HFFc6 (cell line): ENCODE measurements at regions not wholly inside any gene's neighbourhood (a gene's known extent, or its start where the extent isn't known, plus 50 kb on each side); places are given as distances from the start of the nearest gene placed in this dataset.
"Not testable (repeated sequence)": the region's sequence is repeated elsewhere in the genome, so short reads cannot be mapped to it uniquely, and the experiment has no call there.

ENCODE experiments used
- DNase-seq: peaks from one replicate; pipeline ENCODE4 v3.0.0-alpha.2; 2018
- H3K27ac Mint-ChIP-seq: 2 replicates; pipeline ENCODE4 v1.8.0; 2020; ENCODE audit warnings: mild to moderate bottlenecking, mixed read lengths
- H3K27me3 Mint-ChIP-seq: 2 replicates; pipeline ENCODE4 v1.8.0; 2021; ENCODE audit warnings: mild to moderate bottlenecking, moderate library complexity, mixed read lengths; ENCODE audit not compliant: insufficient read depth
- H3K36me3 Mint-ChIP-seq: 2 replicates; pipeline ENCODE4 v1.8.0; 2021; ENCODE audit warnings: low read depth, mixed read lengths
- H3K4me1 Mint-ChIP-seq: 2 replicates; pipeline ENCODE4 v1.8.0; 2020; ENCODE audit warnings: low read depth, mixed read lengths
- H3K4me3 Mint-ChIP-seq: 2 replicates; pipeline ENCODE4 v1.8.0; 2020; ENCODE audit warnings: mild to moderate bottlenecking, moderate library complexity, mixed read lengths
- H3K9me3 Mint-ChIP-seq: 2 replicates; pipeline ENCODE4 v1.8.0; 2020; ENCODE audit warnings: mild to moderate bottlenecking, mixed read lengths
- CTCF ChIP-seq: fragments of 200-600 bp; sonication (generic); IDR thresholded peaks from 2 replicates; pipeline ENCODE4 v1.5.0; 2021; ENCODE audit warnings: antibody characterized with exemption, mild to moderate bottlenecking

- TF ChIP-seq CTCF = peak; percentile 78
- Mint-ChIP-seq H3K4me3 (no peak overlapping the region), H3K27ac (no peak overlapping the region), H3K27me3 (no peaks in the 10 kb centered on the region), H3K36me3 (no peaks in the 10 kb centered on the region), H3K9me3 (no peaks in the 10 kb centered on the region), H3K4me1 (no peaks in the 10 kb centered on the region)
- peak; percentile 65 for DNase-seq
These were observed 624.1 kb downstream of the ISL1 start for GRCh38 chr5:52007230-52007858.

DNA sequence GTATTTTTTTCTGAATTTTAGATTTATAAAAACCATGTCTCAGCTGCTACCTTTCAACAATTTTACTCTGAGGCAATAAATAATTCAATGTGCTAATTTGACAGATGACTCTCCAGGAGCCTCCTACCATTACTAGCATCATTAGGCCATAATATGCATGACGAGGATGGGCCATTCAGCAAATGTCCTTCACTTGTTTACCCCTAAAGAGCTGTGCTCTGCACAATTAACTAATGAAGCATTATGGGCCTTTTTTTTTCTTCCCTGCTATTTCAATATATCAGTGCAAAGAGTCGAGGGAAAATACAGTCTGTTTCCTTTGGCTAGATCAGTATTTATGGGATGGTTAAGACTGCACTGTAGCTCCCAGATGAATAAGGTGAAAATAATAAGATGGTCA is 627.2 kb downstream of the ISL1 start:
- Mint-ChIP-seq H3K27ac (no peak overlapping the region), H3K27me3 (no peaks in the 10 kb centered on the region), H3K9me3 (no peaks in the 10 kb centered on the region), H3K4me1 (no peaks in the 10 kb centered on the region), H3K4me3 (no peak overlapping the region), H3K36me3 (no peaks in the 10 kb centered on the region)
- TF ChIP-seq CTCF = no peak
- DNase-seq = no peak

DNA sequence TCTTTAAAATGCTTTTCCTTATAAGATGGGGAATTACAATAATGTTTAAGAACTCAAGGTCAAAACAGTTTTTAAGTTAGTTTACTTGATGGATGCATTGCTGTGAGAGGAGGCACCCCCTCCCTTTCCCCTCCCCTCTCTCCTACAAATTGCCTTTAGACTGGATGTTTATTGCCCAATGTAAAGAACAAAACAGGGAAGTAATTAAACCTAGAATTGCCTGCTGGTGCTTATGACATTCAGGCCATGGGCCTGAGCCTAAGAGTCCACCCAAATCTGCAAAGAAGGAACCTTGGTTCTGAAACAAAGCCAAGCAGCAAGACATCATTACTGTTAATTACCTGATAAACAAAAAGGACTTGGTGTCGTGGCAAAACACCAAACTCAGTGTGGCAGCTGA is 630.3 kb downstream of the ISL1 start:
- Mint-ChIP-seq H3K36me3 (no peaks in the 10 kb centered on the region), H3K4me3 (no peak overlapping the region), H3K9me3 (no peaks in the 10 kb centered on the region), H3K27ac (no peak overlapping the region), H3K27me3 (no peaks in the 10 kb centered on the region; the same call in 1 of the 2 replicates), H3K4me1 (no peaks in the 10 kb centered on the region)
- no peak for DNase-seq
- no peak for TF ChIP-seq CTCF

GRCh38 chr5:52015760-52016159 is 632.5 kb downstream of the ISL1 start:
- no peaks in the 10 kb centered on the region for H3K36me3 Mint-ChIP-seq
- no peaks in the 10 kb centered on the region for H3K9me3 Mint-ChIP-seq
- TF ChIP-seq CTCF = no peak
- DNase-seq = no peak
- H3K4me1 Mint-ChIP-seq = no peaks in the 10 kb centered on the region
- H3K27me3 Mint-ChIP-seq = no peaks in the 10 kb centered on the region; the same call in 1 of the 2 replicates
- no peak overlapping the region for H3K27ac Mint-ChIP-seq
- no peak overlapping the region for H3K4me3 Mint-ChIP-seq

DNA sequence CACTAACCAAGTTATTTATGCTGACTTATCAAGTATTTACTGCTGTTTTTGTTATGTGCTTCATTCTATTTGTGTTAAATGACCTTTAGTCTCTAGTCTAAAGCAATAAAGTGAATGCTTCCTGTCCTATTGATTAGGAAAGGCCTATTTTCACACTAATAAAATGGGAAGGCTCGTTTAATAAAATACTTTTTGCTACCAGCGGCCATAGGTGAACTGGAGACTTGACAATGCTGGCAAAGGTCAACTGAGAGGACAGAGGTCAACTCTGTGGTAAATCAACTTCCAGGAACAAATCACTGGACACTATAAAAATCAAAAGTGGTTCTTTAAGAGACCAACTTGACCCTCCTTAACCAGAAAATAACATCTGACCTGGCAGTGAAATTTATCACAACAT is 634.3 kb downstream of the ISL1 start:
- H3K27ac Mint-ChIP-seq = no peak overlapping the region
- no peaks in the 10 kb centered on the region for H3K36me3 Mint-ChIP-seq
- H3K9me3 Mint-ChIP-seq = no peaks in the 10 kb centered on the region
- no peak for DNase-seq
- H3K4me3 Mint-ChIP-seq = no peak overlapping the region
- no peaks in the 10 kb centered on the region; the same call in 1 of the 2 replicates for H3K27me3 Mint-ChIP-seq
- no peaks in the 10 kb centered on the region for H3K4me1 Mint-ChIP-seq
- no peak for TF ChIP-seq CTCF

DNA sequence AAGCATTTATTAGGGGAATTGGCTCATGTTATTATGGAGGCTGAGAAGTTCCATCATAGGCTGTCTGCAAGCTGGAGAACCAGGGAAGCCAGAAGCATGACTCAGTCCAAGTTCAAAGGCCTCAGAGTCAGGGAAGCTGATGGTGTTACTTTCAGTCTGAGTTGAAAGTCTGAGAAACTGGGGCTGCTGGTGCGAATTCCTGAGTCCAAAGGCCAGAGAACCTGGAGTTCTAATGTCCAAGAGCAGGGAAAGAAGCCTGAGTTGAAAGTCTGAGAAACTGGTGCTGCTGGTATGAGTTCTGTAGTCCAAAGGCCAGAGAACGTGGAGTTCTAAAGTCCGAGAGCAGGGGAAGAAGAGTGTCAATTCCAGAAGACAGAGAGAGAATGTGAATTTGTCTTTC is 641.1 kb downstream of the ISL1 start:
- no peak for TF ChIP-seq CTCF
- H3K9me3 Mint-ChIP-seq = peaks cover 4% of the 10 kb centered on the region; the same call in 1 of the 2 replicates
- DNase-seq = no peak
- no peaks in the 10 kb centered on the region for H3K27me3 Mint-ChIP-seq
- no peaks in the 10 kb centered on the region for H3K4me1 Mint-ChIP-seq
- H3K27ac Mint-ChIP-seq = no peak overlapping the region
- no peaks in the 10 kb centered on the region for H3K36me3 Mint-ChIP-seq
- H3K4me3 Mint-ChIP-seq = no peak overlapping the region

DNA sequence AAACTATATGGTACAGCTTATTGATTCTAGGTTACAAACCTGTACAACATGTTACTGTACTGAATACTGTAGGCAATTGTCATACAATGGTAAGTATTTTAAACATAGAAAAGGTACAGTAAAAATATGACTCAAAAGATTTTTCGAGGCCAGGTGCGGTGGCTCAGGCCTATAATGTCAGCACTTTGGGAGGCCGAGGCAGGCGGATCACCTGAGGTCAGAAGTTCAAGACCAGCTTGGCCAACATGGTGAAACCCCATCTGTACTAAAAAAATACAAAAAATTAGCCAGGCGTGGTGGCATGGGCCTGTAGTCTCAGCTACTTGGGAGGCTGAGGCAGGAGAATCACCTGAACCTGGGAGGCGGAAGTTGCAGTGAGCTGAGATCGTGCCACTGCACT is 646.6 kb downstream of the ISL1 start:
- not testable (repeated sequence) for H3K36me3 Mint-ChIP-seq, H3K27ac Mint-ChIP-seq, H3K9me3 Mint-ChIP-seq, H3K27me3 Mint-ChIP-seq, DNase-seq, H3K4me3 Mint-ChIP-seq, H3K4me1 Mint-ChIP-seq
